ENCODE measurements at regions not wholly inside any gene's neighbourhood (a gene's known extent, or its start where the extent isn't known, plus 50 kb on each side); places are given as distances from the start of the nearest gene placed in this dataset.

GRCh38 chr3:40628984-40629383 lies 104.2 kb downstream of the ZNF621 start:
- DNase-seq (ENCODE audit: low read depth in 1 of 2, low spot score in 1 of 2), result no peak
- Histone ChIP-seq H3K4me3 (replicated peaks; ENCODE audit: insufficient read depth, low read length) (no peak overlapping the region), H3K27me3 (ENCODE audit: insufficient read depth, poor library complexity, severe bottlenecking) (no peaks in the 10 kb centered on the region), H3K27ac (replicated peaks) (no peak overlapping the region)
- TF ChIP-seq REST (IDR thresholded peaks at IDR 0.05; ENCODE audit: insufficient replicate concordance, low read depth) (no peak), CTCF (IDR thresholded peaks at IDR 0.05; ENCODE audit: insufficient read depth, low read length) (no peak), SPI1 (IDR thresholded peaks at IDR 0.05; ENCODE audit: borderline replicate concordance, low read depth) (no peak), GABPA (IDR thresholded peaks at IDR 0.05; ENCODE audit: low read depth) (no peak), POLR2AphosphoS5 (IDR thresholded peaks at IDR 0.05; ENCODE audit: low read depth) (no peak)

- DNase-seq (ENCODE audit: low read depth in 1 of 2, low spot score in 1 of 2), result no peak
- Histone ChIP-seq H3K27ac (replicated peaks) (no peak overlapping the region), H3K27me3 (ENCODE audit: insufficient read depth, poor library complexity, severe bottlenecking) (no peaks in the 10 kb centered on the region), H3K4me3 (replicated peaks; ENCODE audit: insufficient read depth, low read length) (no peak overlapping the region)
- TF ChIP-seq POLR2AphosphoS5 (IDR thresholded peaks at IDR 0.05; ENCODE audit: low read depth) (no peak), GABPA (IDR thresholded peaks at IDR 0.05; ENCODE audit: low read depth) (no peak), REST (IDR thresholded peaks at IDR 0.05; ENCODE audit: insufficient replicate concordance, low read depth) (no peak)
These were observed 106.7 kb downstream of the ZNF621 start for GRCh38 chr3:40631341-40631995.

GRCh38 chr3:40637906-40638305 lies 113.1 kb downstream of the ZNF621 start:
- H3K4me3 ChIP-seq (replicated peaks; ENCODE audit: insufficient read depth, low read length), result no peak overlapping the region
- H3K27me3 ChIP-seq (ENCODE audit: insufficient read depth, poor library complexity, severe bottlenecking), result no peaks in the 10 kb centered on the region
- DNase-seq (ENCODE audit: low read depth in 1 of 2, low spot score in 1 of 2), result no peak
- TF ChIP-seq REST (IDR thresholded peaks at IDR 0.05; ENCODE audit: insufficient replicate concordance, low read depth) (no peak), CTCF (IDR thresholded peaks at IDR 0.05; ENCODE audit: insufficient read depth, low read length) (no peak), POLR2AphosphoS5 (IDR thresholded peaks at IDR 0.05; ENCODE audit: low read depth) (no peak), GABPA (IDR thresholded peaks at IDR 0.05; ENCODE audit: low read depth) (no peak), SPI1 (IDR thresholded peaks at IDR 0.05; ENCODE audit: borderline replicate concordance, low read depth) (no peak)
- no peak overlapping the region for H3K27ac ChIP-seq (replicated peaks)
